SK-N-MC (cell line): ENCODE measurements at regions not wholly inside any gene's neighbourhood (a gene's known extent, or its start where the extent isn't known, plus 50 kb on each side); places are given as distances from the start of the nearest gene placed in this dataset.

Source experiments
- EZH2 ChIP-seq: fragments of 200-600 bp; sonication (generic); IDR thresholded peaks from one replicate; pipeline ENCODE4 v1.6.1; 2017; ENCODE audit warnings: antibody characterized with exemption
- POLR2AphosphoS5 ChIP-seq: IDR thresholded peaks from 2 replicates; pipeline ENCODE4 v1.6.1; 2012; ENCODE audit warnings: mild to moderate bottlenecking, low read depth, low read length, borderline replicate concordance

DNA sequence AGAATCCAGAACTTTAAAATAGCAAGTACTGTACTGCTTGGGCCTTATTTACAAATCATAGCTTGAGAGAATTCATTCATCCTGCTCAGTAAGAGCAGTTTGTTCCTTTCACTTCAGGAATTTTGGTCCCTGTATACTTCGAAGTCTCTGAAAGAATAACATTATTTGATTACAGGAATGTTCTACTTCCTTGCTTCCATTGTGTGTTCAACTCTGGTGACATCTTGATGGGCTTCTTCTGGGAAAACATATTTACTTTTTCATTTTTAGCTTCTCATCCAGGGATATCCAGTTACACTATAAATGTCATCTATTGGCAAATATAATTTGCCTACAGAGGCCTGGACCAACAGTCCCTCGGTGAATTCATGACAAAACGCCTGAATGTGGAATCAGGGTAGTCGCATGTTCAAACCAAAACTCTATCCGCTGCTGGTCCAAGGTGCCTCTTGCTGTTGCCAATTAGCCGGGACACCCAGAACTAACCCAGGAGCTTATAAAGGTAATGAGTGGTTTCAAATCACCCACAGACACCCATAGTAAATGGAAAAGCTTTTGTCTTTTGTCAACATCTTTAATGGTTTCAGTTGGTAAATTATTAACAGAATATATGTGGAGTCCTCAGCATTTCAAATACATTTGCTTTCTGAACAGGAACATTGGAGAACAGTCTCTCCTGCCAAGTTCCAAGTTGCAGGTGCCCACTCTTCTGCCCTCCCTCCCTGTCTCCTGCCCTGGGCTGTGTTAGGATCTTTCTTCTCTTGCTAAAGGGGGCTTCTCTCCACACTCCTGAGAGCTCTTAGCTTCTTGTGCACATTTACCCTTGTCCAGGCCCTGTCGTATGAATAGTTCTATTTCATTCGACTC lies 162.5 kb upstream of the CITED2 start:
- TF ChIP-seq EZH2 = no peak
- TF ChIP-seq POLR2AphosphoS5 = no peak
